Spleen (tissue), 7 donors: ENCODE measurements at regions not wholly inside any gene's neighbourhood (a gene's known extent, or its start where the extent isn't known, plus 50 kb on each side); places are given as distances from the start of the nearest gene placed in this dataset.

Source experiments
- POLR2A ChIP-seq, 3 donors: fragments of 450-650 bp; IDR thresholded peaks; one replicate each; pipeline ENCODE4 v1.5.1; 2017; ENCODE audit warnings: antibody characterized with exemption in 3 of 3, mild to moderate bottlenecking in 1 of 3
- POLR2AphosphoS5 ChIP-seq, 3 donors: sonication (generic); formaldehyde crosslinking; IDR thresholded peaks; one replicate each; pipeline ENCODE4 v1.5.1; 2017; ENCODE audit warnings: antibody characterized with exemption in 3 of 3
- TF ChIP-seq, protein P1 (sequence below), 11 experiments: fragments of 200-600 bp in 7 of 11; fragments of 450-650 bp in 4 of 11; sonication (generic) in 4 of 11; IDR thresholded peaks in 8 of 11; conservative IDR thresholded peaks in 3 of 11; 1 replicate in 7 of 11; 2 replicates in 4 of 11; pipeline versions ENCODE4 v1.4.0 to v1.8.0; 2016 to 2021; ENCODE audit warnings: antibody characterized with exemption in 11 of 11, inconsistent platforms in 4 of 11, mild to moderate bottlenecking in 1 of 11
- donor health status: DM: no; HTN: no; CAD: no; lungs with moderate emphysema.
- donor health status: DM: no; HTN: no; CAD: no.
- donor health status: DM: no; HTN: no; CAD: no.

DNA sequence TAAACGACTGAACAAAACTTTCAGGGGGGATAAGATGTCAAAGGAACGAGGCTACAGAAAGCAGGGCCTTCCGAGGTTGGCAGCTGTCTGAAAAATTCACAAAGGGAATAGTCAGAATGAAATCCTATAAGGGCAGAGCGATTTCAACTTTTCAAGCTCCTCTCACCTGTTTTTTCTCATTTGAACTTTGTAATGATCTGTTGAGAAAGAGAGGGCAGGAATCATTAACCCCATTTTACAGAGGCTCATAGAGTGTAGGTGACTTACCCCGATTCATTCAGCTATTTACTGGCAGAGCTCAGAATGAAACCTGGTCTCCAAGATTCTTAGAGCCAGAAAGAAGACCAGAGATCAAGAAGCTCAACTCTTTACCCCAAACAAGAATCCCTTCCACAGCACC lies 266.1 kb upstream of the ARID1B start:
- TF ChIP-seq POLR2A (IDR thresholded peaks at IDR 0.05), result no peak
- TF ChIP-seq, protein P1, sequence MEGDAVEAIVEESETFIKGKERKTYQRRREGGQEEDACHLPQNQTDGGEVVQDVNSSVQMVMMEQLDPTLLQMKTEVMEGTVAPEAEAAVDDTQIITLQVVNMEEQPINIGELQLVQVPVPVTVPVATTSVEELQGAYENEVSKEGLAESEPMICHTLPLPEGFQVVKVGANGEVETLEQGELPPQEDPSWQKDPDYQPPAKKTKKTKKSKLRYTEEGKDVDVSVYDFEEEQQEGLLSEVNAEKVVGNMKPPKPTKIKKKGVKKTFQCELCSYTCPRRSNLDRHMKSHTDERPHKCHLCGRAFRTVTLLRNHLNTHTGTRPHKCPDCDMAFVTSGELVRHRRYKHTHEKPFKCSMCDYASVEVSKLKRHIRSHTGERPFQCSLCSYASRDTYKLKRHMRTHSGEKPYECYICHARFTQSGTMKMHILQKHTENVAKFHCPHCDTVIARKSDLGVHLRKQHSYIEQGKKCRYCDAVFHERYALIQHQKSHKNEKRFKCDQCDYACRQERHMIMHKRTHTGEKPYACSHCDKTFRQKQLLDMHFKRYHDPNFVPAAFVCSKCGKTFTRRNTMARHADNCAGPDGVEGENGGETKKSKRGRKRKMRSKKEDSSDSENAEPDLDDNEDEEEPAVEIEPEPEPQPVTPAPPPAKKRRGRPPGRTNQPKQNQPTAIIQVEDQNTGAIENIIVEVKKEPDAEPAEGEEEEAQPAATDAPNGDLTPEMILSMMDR (IDR thresholded peaks at IDR 0.05 in 8 of 11, conservative IDR thresholded peaks at IDR 0.05 in 3 of 11), result no peak
- TF ChIP-seq POLR2AphosphoS5 (IDR thresholded peaks at IDR 0.05), result no peak
